Keratinocyte (primary cell): ENCODE measurements at regions not wholly inside any gene's neighbourhood (a gene's known extent, or its start where the extent isn't known, plus 50 kb on each side); places are given as distances from the start of the nearest gene placed in this dataset.

Experiments
- DNase-seq: peaks from one replicate; pipeline ENCODE4 v3.0.0-alpha.2; 2011; ENCODE audit warnings: low read depth, missing footprints, low spot score
- FAIRE-seq: peaks from 2 replicates; lab custom pipeline; 2011; peaks lifted over from hg19 to GRCh38; lab: Jason Lieb, UNC
- H2AFZ ChIP-seq: 2 replicates; pipeline ENCODE4 v1.6.0; 2012; ENCODE audit warnings: low read length, control low read depth, inconsistent platforms; ENCODE audit not compliant: control insufficient read depth
- H3K27ac ChIP-seq: 2 replicates; pipeline ENCODE4 v1.5.1; 2011; ENCODE audit warnings: low read length; ENCODE audit not compliant: control insufficient read depth, insufficient read depth
- H3K27me3 ChIP-seq: 3 replicates; pipeline ENCODE4 v1.6.0; 2011; ENCODE audit warnings: low read length; ENCODE audit not compliant: control insufficient read depth, insufficient read depth; ENCODE audit errors: extremely low read depth
- H3K36me3 ChIP-seq, 2 experiments: 2 replicates in 1 of 2; 3 replicates in 1 of 2; pipeline ENCODE4 v1.5.1; 2011; ENCODE audit warnings: low read length in 2 of 2, mild to moderate bottlenecking in 1 of 2; ENCODE audit not compliant: control insufficient read depth in 2 of 2, insufficient read depth in 2 of 2; ENCODE audit errors: extremely low read depth in 1 of 2
- H3K4me1 ChIP-seq: 3 replicates; pipeline ENCODE4 v1.5.1; 2011; ENCODE audit warnings: low read length; ENCODE audit not compliant: control insufficient read depth, insufficient read depth; ENCODE audit errors: extremely low read depth
- H3K4me2 ChIP-seq: 3 replicates; pipeline ENCODE4 v1.6.0; 2011; ENCODE audit warnings: low read depth, low read length; ENCODE audit not compliant: control insufficient read depth, insufficient read depth; ENCODE audit errors: extremely low read depth
- H3K4me3 ChIP-seq, 3 experiments: fragments of 200-600 bp in 1 of 3; sonication (generic) in 1 of 3; 2 replicates in 2 of 3; 3 replicates in 1 of 3; pipeline ENCODE4 v1.5.1; 2011 to 2016; ENCODE audit warnings: low read length in 3 of 3, mild to moderate bottlenecking in 3 of 3, control low read depth in 2 of 3, inconsistent platforms in 1 of 3, low read depth in 1 of 3, mixed read lengths in 1 of 3, mixed run types in 1 of 3, moderate library complexity in 1 of 3; ENCODE audit not compliant: control insufficient read depth in 2 of 3, insufficient read depth in 2 of 3; ENCODE audit errors: extremely low read depth in 1 of 3
- H3K79me2 ChIP-seq: 2 replicates; pipeline ENCODE4 v1.6.0; 2012; ENCODE audit warnings: low read length; ENCODE audit not compliant: control insufficient read depth, insufficient read depth
- H3K9ac ChIP-seq: 3 replicates; pipeline ENCODE4 v1.6.0; 2011; ENCODE audit warnings: low read length; ENCODE audit not compliant: control insufficient read depth, insufficient read depth; ENCODE audit errors: extremely low read depth
- H3K9me1 ChIP-seq: 3 replicates; pipeline ENCODE4 v1.6.0; 2011; ENCODE audit warnings: low read length; ENCODE audit not compliant: control insufficient read depth, insufficient read depth; ENCODE audit errors: extremely low read depth
- H3K9me3 ChIP-seq: 2 replicates; pipeline ENCODE4 v1.5.1; 2012; ENCODE audit warnings: low read depth, low read length; ENCODE audit not compliant: control insufficient read depth
- H4K20me1 ChIP-seq: 3 replicates; pipeline ENCODE4 v1.6.0; 2011; ENCODE audit warnings: low read length; ENCODE audit not compliant: control insufficient read depth, insufficient read depth; ENCODE audit errors: extremely low read depth
- CTCF ChIP-seq, 3 experiments: IDR thresholded peaks in 1 of 3; conservative IDR thresholded peaks in 1 of 3; optimal IDR thresholded peaks in 1 of 3; 2 replicates in 2 of 3; 3 replicates in 1 of 3; pipeline versions ENCODE3 to v1.5.1; 2011; ENCODE audit warnings: low read length in 3 of 3, mild to moderate bottlenecking in 3 of 3, moderate library complexity in 2 of 3, control low read depth in 1 of 3, inconsistent platforms in 1 of 3; ENCODE audit not compliant: insufficient read depth in 2 of 3; ENCODE audit errors: extremely low read depth in 1 of 3
- EZH2 ChIP-seq: IDR thresholded peaks from one replicate; pipeline ENCODE4 v1.6.1; 2012; ENCODE audit warnings: inconsistent platforms, mild to moderate bottlenecking, low read length, moderate library complexity
- dilution Hi-C: fragments of 300-500 bp; cut with MboI; formaldehyde crosslinking; loops from one replicate; pipeline ENCODE4 v1.7.0; 2020; ENCODE audit warnings: low sequenced_read_pairs; ENCODE audit not compliant: extremely low pct_ligation_motif_present

GRCh38 chr13:91134803-91135184, 212.7 kb upstream of the MIR17HG start:
- Histone ChIP-seq H3K9me1 (no peaks in the 10 kb centered on the region), H4K20me1 (no peaks in the 10 kb centered on the region), H3K4me3 (no peak overlapping the region), H3K4me1 (no peaks in the 10 kb centered on the region), H3K27me3 (no peaks in the 10 kb centered on the region), H3K4me2 (no peak overlapping the region), H3K79me2 (no peaks in the 10 kb centered on the region), H3K9me3 (no peaks in the 10 kb centered on the region), H3K9ac (no peak overlapping the region), H3K27ac (no peak overlapping the region), H2AFZ (no peak overlapping the region), H3K36me3 (no peaks in the 10 kb centered on the region)
- FAIRE-seq (no peak), DNase-seq (no peak)
- dilution Hi-C loops = no loop called here
- TF ChIP-seq EZH2 (no peak), CTCF (optimal IDR thresholded peaks at IDR 0.05 in 1 of 3, IDR thresholded peaks at IDR 0.05 in 1 of 3, conservative IDR thresholded peaks at IDR 0.05 in 1 of 3; ENCODE audit: extremely low read depth in 1 of 3, insufficient read depth in 2 of 3, low read length in 3 of 3) (no peak)

GRCh38 chr13:91135376-91135775, 212.1 kb upstream of the MIR17HG start:
- Histone ChIP-seq H3K4me2 (no peak overlapping the region), H4K20me1 (no peaks in the 10 kb centered on the region), H3K79me2 (no peaks in the 10 kb centered on the region), H3K4me1 (no peaks in the 10 kb centered on the region), H3K36me3 (no peaks in the 10 kb centered on the region), H3K4me3 (no peak overlapping the region), H3K9me3 (no peaks in the 10 kb centered on the region), H3K9ac (no peak overlapping the region), H3K9me1 (no peaks in the 10 kb centered on the region), H3K27me3 (no peaks in the 10 kb centered on the region), H2AFZ (no peak overlapping the region), H3K27ac (no peak overlapping the region)
- DNase-seq (no peak), FAIRE-seq (no peak)
- TF ChIP-seq CTCF (optimal IDR thresholded peaks at IDR 0.05 in 1 of 3, IDR thresholded peaks at IDR 0.05 in 1 of 3, conservative IDR thresholded peaks at IDR 0.05 in 1 of 3; ENCODE audit: extremely low read depth in 1 of 3, insufficient read depth in 2 of 3, low read length in 3 of 3) (no peak), EZH2 (no peak)
- dilution Hi-C loops = no loop called here
